ENCODE measurements at regions not wholly inside any gene's neighbourhood (a gene's known extent, or its start where the extent isn't known, plus 50 kb on each side); places are given as distances from the start of the nearest gene placed in this dataset.
"Not testable (repeated sequence)": the region's sequence is repeated elsewhere in the genome, so short reads cannot be mapped to it uniquely, and the experiment has no call there.

- H3K9me3 ChIP-seq (ENCODE audit: control insufficient read depth, low read length) = no peaks in the 10 kb centered on the region
- no peaks in the 10 kb centered on the region for H3K4me1 ChIP-seq (ENCODE audit: control insufficient read depth, insufficient read depth, low read length)
- intact Hi-C loops (cut with DNase I) = no loop called here
- no peaks in the 10 kb centered on the region for H3K27me3 ChIP-seq (ENCODE audit: control insufficient read depth, insufficient read depth)
- ATAC-seq (no peak), DNase-seq (no peak)
- H3K4me3 ChIP-seq (ENCODE audit: low read length) = no peak overlapping the region
- H3K27ac ChIP-seq (ENCODE audit: low read length) = no peak overlapping the region
- 95% methylated on average over 2 of the region's 2 CpGs for WGBS
Observed at GRCh38 chr5:143537056-143537455, 133.6 kb upstream of the NR3C1 start.

GRCh38 chr5:143536364-143536763 is 132.9 kb upstream of the NR3C1 start:
- Histone ChIP-seq H3K4me1 (ENCODE audit: control insufficient read depth, insufficient read depth, low read length) (no peaks in the 10 kb centered on the region), H3K9me3 (ENCODE audit: control insufficient read depth, low read length) (no peaks in the 10 kb centered on the region), H3K4me3 (ENCODE audit: low read length) (no peak overlapping the region), H3K27ac (ENCODE audit: low read length) (no peak overlapping the region), H3K27me3 (ENCODE audit: control insufficient read depth, insufficient read depth) (no peaks in the 10 kb centered on the region)
- WGBS = 62% methylated on average over 3 of the region's 3 CpGs
- intact Hi-C loops (cut with DNase I) = no loop called here
- ATAC-seq (peak; percentile 75 to 90), DNase-seq (peak in 2 of 3 donors; percentile 49 to 66)

GRCh38 chr5:143534761-143535154 is 131.3 kb upstream of the NR3C1 start:
- no peaks in the 10 kb centered on the region for H3K9me3 ChIP-seq (ENCODE audit: control insufficient read depth, low read length)
- H3K27ac ChIP-seq (ENCODE audit: low read length) = no peak overlapping the region
- H3K4me3 ChIP-seq (ENCODE audit: low read length) = no peak overlapping the region
- DNase-seq (no peak), ATAC-seq (no peak)
- no peaks in the 10 kb centered on the region for H3K27me3 ChIP-seq (ENCODE audit: control insufficient read depth, insufficient read depth)
- WGBS = 77% methylated on average over 6 of the region's 6 CpGs
- no peaks in the 10 kb centered on the region for H3K4me1 ChIP-seq (ENCODE audit: control insufficient read depth, insufficient read depth, low read length)
- intact Hi-C loops (cut with DNase I) = no loop called here

GRCh38 chr5:143533978-143534760 is 130.7 kb upstream of the NR3C1 start:
- intact Hi-C loops (cut with DNase I) = no loop called here
- ATAC-seq = peak; percentile 41 to 42

GRCh38 chr5:143533475-143533874 is 130.0 kb upstream of the NR3C1 start:
- H3K4me1 ChIP-seq (ENCODE audit: control insufficient read depth, insufficient read depth, low read length) = no peaks in the 10 kb centered on the region
- ATAC-seq (no peak), DNase-seq (no peak)
- H3K9me3 ChIP-seq (ENCODE audit: control insufficient read depth, low read length) = no peaks in the 10 kb centered on the region
- H3K4me3 ChIP-seq (ENCODE audit: low read length) = no peak overlapping the region
- 92% methylated on average over 3 of the region's 3 CpGs for WGBS
- H3K27me3 ChIP-seq (ENCODE audit: control insufficient read depth, insufficient read depth) = no peaks in the 10 kb centered on the region
- H3K27ac ChIP-seq (ENCODE audit: low read length) = no peak overlapping the region
- intact Hi-C loops (cut with DNase I) = no loop called here

More at GRCh38 chr5:143533978-143534760, 130.7 kb upstream of the NR3C1 start:
- Histone ChIP-seq H3K4me1 (ENCODE audit: control insufficient read depth, insufficient read depth, low read length) (no peaks in the 10 kb centered on the region), H3K27ac (ENCODE audit: low read length) (no peak overlapping the region), H3K27me3 (ENCODE audit: control insufficient read depth, insufficient read depth) (no peaks in the 10 kb centered on the region), H3K9me3 (ENCODE audit: control insufficient read depth, low read length) (no peaks in the 10 kb centered on the region), H3K4me3 (ENCODE audit: low read length) (no peak overlapping the region)
- 65% methylated on average over 3 of the region's 3 CpGs for WGBS
- DNase-seq = peak in 1 of 3 donors; percentile 59

- ATAC-seq = no peak
- WGBS = 92% methylated on average over 4 of the region's 4 CpGs
Observed at GRCh38 chr5:143527808-143528207, 124.3 kb upstream of the NR3C1 start.

DNA sequence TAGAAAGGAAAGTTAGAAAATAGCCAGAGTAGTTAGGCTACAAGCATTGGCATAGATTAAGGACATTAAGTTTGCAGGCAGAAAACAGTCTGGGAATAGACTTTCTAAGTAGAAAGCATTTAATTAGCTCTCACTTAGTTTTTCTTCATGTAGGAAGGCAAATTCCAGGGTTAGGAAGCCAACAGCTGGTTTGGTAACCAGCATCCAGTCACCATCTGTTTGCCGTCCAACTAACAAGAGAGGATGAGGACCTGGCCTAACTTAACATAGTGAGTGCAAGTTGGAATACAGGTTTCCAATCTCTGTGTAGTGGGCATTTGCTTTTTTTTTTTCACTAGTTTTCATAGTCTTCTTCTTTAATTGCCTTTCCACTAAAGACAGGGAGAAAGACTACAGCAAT is 121.7 kb upstream of the NR3C1 start:
- ATAC-seq (no peak), DNase-seq (no peak)
- intact Hi-C loops (cut with DNase I) = no loop called here
- H3K4me3 ChIP-seq (ENCODE audit: low read length) = no peak overlapping the region
- no peaks in the 10 kb centered on the region for H3K4me1 ChIP-seq (ENCODE audit: control insufficient read depth, insufficient read depth, low read length)
- H3K27me3 ChIP-seq (ENCODE audit: control insufficient read depth, insufficient read depth) = no peaks in the 10 kb centered on the region
- no peaks in the 10 kb centered on the region for H3K9me3 ChIP-seq (ENCODE audit: control insufficient read depth, low read length)
- H3K27ac ChIP-seq (ENCODE audit: low read length) = no peak overlapping the region
- 95% methylated on average over 1 of the region's 1 CpG for WGBS

More at GRCh38 chr5:143527808-143528207, 124.3 kb upstream of the NR3C1 start:
- H3K9me3 ChIP-seq (ENCODE audit: control insufficient read depth, low read length) = no peaks in the 10 kb centered on the region
- H3K4me3 ChIP-seq (ENCODE audit: low read length) = no peak overlapping the region
- no peak overlapping the region for H3K27ac ChIP-seq (ENCODE audit: low read length)
- H3K4me1 ChIP-seq (ENCODE audit: control insufficient read depth, insufficient read depth, low read length) = no peaks in the 10 kb centered on the region
- intact Hi-C loops (cut with DNase I) = no loop called here
- DNase-seq = no peak
- no peaks in the 10 kb centered on the region for H3K27me3 ChIP-seq (ENCODE audit: control insufficient read depth, insufficient read depth)

DNA sequence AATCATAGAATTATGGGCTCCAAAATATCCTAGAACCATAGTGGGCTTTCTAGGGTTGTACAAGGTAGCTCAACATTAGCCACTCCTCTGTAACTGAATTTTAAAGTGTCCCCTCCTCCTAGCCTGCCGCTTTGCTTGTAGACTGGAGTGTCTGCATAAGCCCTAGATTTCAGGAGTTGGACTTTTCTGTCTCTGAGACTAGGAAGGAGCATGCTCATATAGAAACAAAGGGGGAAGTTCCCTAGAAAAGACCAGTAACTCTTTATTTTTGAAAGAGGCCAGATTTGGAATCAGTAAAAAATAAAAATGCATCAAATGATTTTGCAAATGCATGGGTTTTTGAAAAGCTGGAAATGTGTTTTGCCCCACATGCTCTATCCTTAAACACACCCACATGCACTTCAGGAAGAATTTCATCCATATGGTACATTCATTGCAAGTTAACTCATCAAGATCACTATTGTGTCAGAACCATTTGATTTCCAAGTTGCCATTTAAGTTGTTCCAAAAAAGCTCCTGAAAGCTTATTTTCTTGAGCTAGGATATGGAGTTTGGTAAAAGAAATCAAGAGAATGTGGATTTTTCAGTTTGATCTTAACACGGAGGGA is 121.0 kb upstream of the NR3C1 start:
- 94% methylated on average over 2 of the region's 2 CpGs for WGBS
- ATAC-seq (no peak), DNase-seq (no peak)
- Histone ChIP-seq H3K4me1 (ENCODE audit: control insufficient read depth, insufficient read depth, low read length) (no peaks in the 10 kb centered on the region), H3K9me3 (ENCODE audit: control insufficient read depth, low read length) (no peaks in the 10 kb centered on the region), H3K4me3 (ENCODE audit: low read length) (no peak overlapping the region), H3K27me3 (ENCODE audit: control insufficient read depth, insufficient read depth) (no peaks in the 10 kb centered on the region), H3K27ac (ENCODE audit: low read length) (no peak overlapping the region)
- intact Hi-C loops (cut with DNase I) = no loop called here

- no peak for DNase-seq
- H3K9me3 ChIP-seq (ENCODE audit: control insufficient read depth, low read length) = no peaks in the 10 kb centered on the region
- H3K4me3 ChIP-seq (ENCODE audit: low read length) = no peak overlapping the region
- ATAC-seq = no peak
- no peaks in the 10 kb centered on the region for H3K4me1 ChIP-seq (ENCODE audit: control insufficient read depth, insufficient read depth, low read length)
- intact Hi-C loops (cut with DNase I) = no loop called here
- WGBS = 80% methylated on average over 4 of the region's 4 CpGs
- no peak overlapping the region for H3K27ac ChIP-seq (ENCODE audit: low read length)
- no peaks in the 10 kb centered on the region for H3K27me3 ChIP-seq (ENCODE audit: control insufficient read depth, insufficient read depth)
Observed at GRCh38 chr5:143521846-143522400, 118.4 kb upstream of the NR3C1 start.

DNA sequence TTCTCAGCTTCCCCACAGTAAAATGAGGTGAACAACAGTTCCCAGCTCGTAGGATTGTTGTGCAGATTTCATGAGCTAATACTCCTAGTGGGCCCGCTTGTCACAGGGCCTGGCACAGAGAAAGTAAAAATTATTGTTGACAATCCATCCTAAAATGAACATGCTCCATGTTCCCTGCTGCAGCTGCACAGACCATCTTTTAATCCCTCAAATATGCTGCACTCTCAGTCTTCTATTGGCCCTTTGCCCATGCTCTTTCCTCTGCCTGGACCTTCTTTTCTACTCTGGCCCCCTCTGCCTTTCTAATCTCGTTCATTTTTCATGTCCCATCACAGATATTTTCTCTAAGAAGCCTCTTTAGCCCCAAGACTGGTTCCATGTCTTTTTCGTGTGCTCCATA is 117.7 kb upstream of the NR3C1 start:
- ATAC-seq (no peak), DNase-seq (no peak)
- Histone ChIP-seq H3K27ac (ENCODE audit: low read length) (no peak overlapping the region), H3K4me1 (ENCODE audit: control insufficient read depth, insufficient read depth, low read length) (no peaks in the 10 kb centered on the region), H3K9me3 (ENCODE audit: control insufficient read depth, low read length) (no peaks in the 10 kb centered on the region), H3K27me3 (ENCODE audit: control insufficient read depth, insufficient read depth) (no peaks in the 10 kb centered on the region), H3K4me3 (ENCODE audit: low read length) (no peak overlapping the region)
- WGBS = 60% methylated on average over 4 of the region's 4 CpGs
- intact Hi-C loops (cut with DNase I) = no loop called here

GRCh38 chr5:143519215-143519614 is 115.7 kb upstream of the NR3C1 start:
- WGBS = 95% methylated on average over 2 of the region's 2 CpGs
- intact Hi-C loops (cut with DNase I); ATAC-seq; H3K27me3 ChIP-seq (ENCODE audit: control insufficient read depth, insufficient read depth); H3K4me1 ChIP-seq (ENCODE audit: control insufficient read depth, insufficient read depth, low read length); H3K4me3 ChIP-seq (ENCODE audit: low read length); DNase-seq; H3K27ac ChIP-seq (ENCODE audit: low read length); H3K9me3 ChIP-seq (ENCODE audit: control insufficient read depth, low read length): not testable (repeated sequence)

Data from right cardiac atrium (tissue), 5 donors.